HL-60 (cell line): ENCODE measurements at regions not wholly inside any gene's neighbourhood (a gene's known extent, or its start where the extent isn't known, plus 50 kb on each side); places are given as distances from the start of the nearest gene placed in this dataset.

ENCODE experiments used
- DNase-seq, 2 experiments: peaks; one replicate each; pipeline ENCODE4 v3.0.0-alpha.2; 2010 to 2020; ENCODE audit warnings: low read depth in 1 of 2, low spot score in 1 of 2
- H3K27ac ChIP-seq: fragments of 250-450 bp; sonication (Bioruptor Pico); replicated peaks from 2 replicates; pipeline ENCODE4 v1.5.1; 2020; ENCODE audit warnings: mild to moderate bottlenecking, moderate library complexity
- H3K27me3 ChIP-seq: fragments of 250-450 bp; sonication (Bioruptor Pico); 2 replicates; pipeline ENCODE4 v1.5.1; 2021; ENCODE audit warnings: mild to moderate bottlenecking, moderate library complexity; ENCODE audit not compliant: insufficient read depth, poor library complexity, severe bottlenecking
- H3K4me3 ChIP-seq: replicated peaks from 2 replicates; pipeline ENCODE4 v1.5.1; 2011; ENCODE audit warnings: mild to moderate bottlenecking, control low read depth, low read length; ENCODE audit not compliant: insufficient read depth
- CTCF ChIP-seq: IDR thresholded peaks from one replicate; pipeline ENCODE4 v1.5.1; 2011; ENCODE audit warnings: low read length, control low read depth, inconsistent platforms; ENCODE audit not compliant: insufficient read depth
- GABPA ChIP-seq: IDR thresholded peaks from 2 replicates; pipeline ENCODE4 v1.6.1; 2012; ENCODE audit warnings: low read depth
- POLR2AphosphoS5 ChIP-seq: IDR thresholded peaks from 2 replicates; pipeline ENCODE4 v1.6.1; 2012; ENCODE audit warnings: low read depth
- REST ChIP-seq: IDR thresholded peaks from 2 replicates; pipeline ENCODE4 v1.6.1; 2012; ENCODE audit warnings: low read depth; ENCODE audit not compliant: insufficient replicate concordance
- SPI1 ChIP-seq: IDR thresholded peaks from 2 replicates; pipeline ENCODE4 v1.6.1; 2012; ENCODE audit warnings: low read depth, mild to moderate bottlenecking, borderline replicate concordance

- TF ChIP-seq POLR2AphosphoS5 = no peak
- no peak for TF ChIP-seq CTCF
- no peak for TF ChIP-seq REST
- TF ChIP-seq GABPA = no peak
- TF ChIP-seq SPI1 = no peak
- H3K4me3 ChIP-seq = no peak overlapping the region
- H3K27ac ChIP-seq = no peak overlapping the region
- H3K27me3 ChIP-seq = no peaks in the 10 kb centered on the region
- DNase-seq = no peak
Observed at GRCh38 chr2:125160947-125161346, 1135.9 kb downstream of the CNTNAP5 start.

GRCh38 chr2:125167152-125167551, 1142.1 kb downstream of the CNTNAP5 start:
- TF ChIP-seq GABPA (no peak), POLR2AphosphoS5 (no peak), REST (no peak), CTCF (no peak), SPI1 (no peak)
- H3K27me3 ChIP-seq = no peaks in the 10 kb centered on the region
- no peak overlapping the region for H3K4me3 ChIP-seq
- no peak overlapping the region for H3K27ac ChIP-seq
- DNase-seq = no peak

- Histone ChIP-seq H3K27ac (no peak overlapping the region), H3K4me3 (no peak overlapping the region), H3K27me3 (no peaks in the 10 kb centered on the region)
- DNase-seq = no peak
- TF ChIP-seq SPI1 (no peak), CTCF (no peak), POLR2AphosphoS5 (no peak), REST (no peak), GABPA (no peak)
Observed at GRCh38 chr2:125167820-125168219, 1142.7 kb downstream of the CNTNAP5 start.
